ENCODE measurements at regions not wholly inside any gene's neighbourhood (a gene's known extent, or its start where the extent isn't known, plus 50 kb on each side); places are given as distances from the start of the nearest gene placed in this dataset.
"Not testable (repeated sequence)": the region's sequence is repeated elsewhere in the genome, so short reads cannot be mapped to it uniquely, and the experiment has no call there.

DNA sequence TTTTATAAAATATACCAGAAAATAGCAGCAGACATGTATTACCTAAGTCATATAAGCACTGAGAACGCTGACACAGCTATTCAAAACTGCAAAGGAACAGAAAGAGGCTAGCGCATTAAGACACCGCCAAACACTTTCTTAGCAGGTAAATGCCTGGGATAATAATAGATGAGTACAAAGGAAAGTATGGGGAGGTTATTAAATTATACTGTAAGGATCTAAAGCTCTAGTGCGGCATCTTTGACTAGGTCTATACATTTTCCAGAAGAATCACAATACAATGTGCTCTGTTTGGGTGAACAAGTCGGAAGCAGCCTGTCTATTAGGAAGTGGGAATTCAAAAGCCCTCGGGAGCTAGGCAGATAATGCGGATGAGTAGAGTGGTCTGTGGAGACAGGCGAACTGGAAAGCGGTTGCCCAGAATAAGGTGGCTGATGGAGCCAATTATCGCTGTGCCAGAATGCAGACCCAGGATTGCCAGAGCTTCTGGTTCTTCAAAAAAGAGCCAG is 443.6 kb upstream of the TENM3 start:
- no peak for FAIRE-seq
- no peak overlapping the region for H3K27ac ChIP-seq (ENCODE audit: low read depth in 2 of 2, low read length in 2 of 2)
- TF ChIP-seq, protein P1, sequence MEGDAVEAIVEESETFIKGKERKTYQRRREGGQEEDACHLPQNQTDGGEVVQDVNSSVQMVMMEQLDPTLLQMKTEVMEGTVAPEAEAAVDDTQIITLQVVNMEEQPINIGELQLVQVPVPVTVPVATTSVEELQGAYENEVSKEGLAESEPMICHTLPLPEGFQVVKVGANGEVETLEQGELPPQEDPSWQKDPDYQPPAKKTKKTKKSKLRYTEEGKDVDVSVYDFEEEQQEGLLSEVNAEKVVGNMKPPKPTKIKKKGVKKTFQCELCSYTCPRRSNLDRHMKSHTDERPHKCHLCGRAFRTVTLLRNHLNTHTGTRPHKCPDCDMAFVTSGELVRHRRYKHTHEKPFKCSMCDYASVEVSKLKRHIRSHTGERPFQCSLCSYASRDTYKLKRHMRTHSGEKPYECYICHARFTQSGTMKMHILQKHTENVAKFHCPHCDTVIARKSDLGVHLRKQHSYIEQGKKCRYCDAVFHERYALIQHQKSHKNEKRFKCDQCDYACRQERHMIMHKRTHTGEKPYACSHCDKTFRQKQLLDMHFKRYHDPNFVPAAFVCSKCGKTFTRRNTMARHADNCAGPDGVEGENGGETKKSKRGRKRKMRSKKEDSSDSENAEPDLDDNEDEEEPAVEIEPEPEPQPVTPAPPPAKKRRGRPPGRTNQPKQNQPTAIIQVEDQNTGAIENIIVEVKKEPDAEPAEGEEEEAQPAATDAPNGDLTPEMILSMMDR (IDR thresholded peaks at IDR 0.05; ENCODE audit: borderline replicate concordance, extremely low read depth, insufficient read depth), result no peak
- no peaks in the 10 kb centered on the region for H3K4me1 ChIP-seq (ENCODE audit: control insufficient read depth in 2 of 3, insufficient read depth in 2 of 3, low read depth in 1 of 3, low read length in 3 of 3)
- peaks cover 0 to 6% (median 0%) of the 10 kb centered on the region in 3 donors for H3K9me3 ChIP-seq (ENCODE audit: control insufficient read depth in 2 of 3, insufficient read depth in 1 of 3, low read length in 3 of 3)
- no peak overlapping the region for H3K9ac ChIP-seq (ENCODE audit: low read length in 3 of 3)
- intact Hi-C loops (cut with DNase I), result no loop called here
- no peaks in the 10 kb centered on the region for H3K36me3 ChIP-seq (ENCODE audit: control insufficient read depth in 2 of 3, insufficient read depth in 3 of 3, low read length in 3 of 3)
- no peaks in the 10 kb centered on the region for H3K27me3 ChIP-seq (ENCODE audit: control insufficient read depth, insufficient read depth, low read length)
- no peak overlapping the region for H3K4me3 ChIP-seq (ENCODE audit: low read length in 3 of 3)
- DNase-seq, result no peak

DNA sequence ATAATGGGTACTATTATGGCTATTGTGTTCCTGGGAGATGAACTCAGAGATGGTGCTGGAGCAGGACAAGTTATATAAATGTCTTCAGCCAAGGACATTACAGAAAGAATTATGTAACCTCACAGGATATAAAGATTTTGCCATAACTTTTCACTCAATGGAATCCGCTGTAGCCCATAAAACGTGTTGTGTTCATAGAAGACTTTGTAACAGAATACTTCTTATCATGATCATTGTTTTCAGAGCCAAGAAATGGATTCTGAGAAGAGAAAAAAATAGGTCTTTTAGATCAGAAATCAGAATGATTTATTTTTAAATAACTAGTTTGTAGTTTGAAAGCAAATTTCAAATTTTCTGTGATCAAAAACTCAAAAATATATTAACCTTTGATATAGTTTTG is 441.0 kb upstream of the TENM3 start:
- TF ChIP-seq, protein P1 (IDR thresholded peaks at IDR 0.05; ENCODE audit: borderline replicate concordance, extremely low read depth, insufficient read depth), result no peak
- Histone ChIP-seq H3K4me3 (ENCODE audit: low read length in 3 of 3) (no peak overlapping the region), H3K4me1 (ENCODE audit: control insufficient read depth in 2 of 3, insufficient read depth in 2 of 3, low read depth in 1 of 3, low read length in 3 of 3) (no peaks in the 10 kb centered on the region), H3K27me3 (ENCODE audit: control insufficient read depth, insufficient read depth, low read length) (no peaks in the 10 kb centered on the region), H3K27ac (ENCODE audit: low read depth in 2 of 2, low read length in 2 of 2) (no peak overlapping the region), H3K9ac (ENCODE audit: low read length in 3 of 3) (no peak overlapping the region), H3K36me3 (ENCODE audit: control insufficient read depth in 2 of 3, insufficient read depth in 3 of 3, low read length in 3 of 3) (no peaks in the 10 kb centered on the region), H3K9me3 (ENCODE audit: control insufficient read depth in 2 of 3, insufficient read depth in 1 of 3, low read length in 3 of 3) (no peaks in the 10 kb centered on the region)
- DNase-seq (no peak), FAIRE-seq (no peak)
- intact Hi-C loops (cut with DNase I), result no loop called here

DNA sequence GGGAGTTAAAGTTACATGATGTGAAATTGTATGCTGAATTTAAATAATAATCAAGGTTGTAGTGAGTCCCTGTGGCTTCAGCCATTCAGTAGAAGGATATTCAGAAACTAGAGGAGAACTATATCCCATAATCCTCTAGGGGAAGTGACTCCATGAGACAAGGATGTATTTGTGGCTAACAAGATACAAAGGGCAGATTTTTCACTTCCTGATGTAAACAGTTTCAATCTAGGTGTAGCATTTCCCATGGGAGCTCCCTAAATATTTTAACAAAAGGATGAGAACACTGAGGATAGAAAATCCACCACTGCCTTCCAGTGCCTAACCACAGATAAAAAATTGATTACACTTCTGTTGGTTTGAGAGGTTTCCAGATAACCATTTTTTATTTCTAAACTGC is 435.4 kb upstream of the TENM3 start:
- FAIRE-seq, result no peak
- Histone ChIP-seq H3K9me3 (ENCODE audit: control insufficient read depth in 2 of 3, insufficient read depth in 1 of 3, low read length in 3 of 3) (no peaks in the 10 kb centered on the region), H3K4me1 (ENCODE audit: control insufficient read depth in 2 of 3, insufficient read depth in 2 of 3, low read depth in 1 of 3, low read length in 3 of 3) (no peaks in the 10 kb centered on the region), H3K9ac (ENCODE audit: low read length in 3 of 3) (no peak overlapping the region), H3K4me3 (ENCODE audit: low read length in 3 of 3) (no peak overlapping the region), H3K27ac (ENCODE audit: low read depth in 2 of 2, low read length in 2 of 2) (no peak overlapping the region), H3K36me3 (ENCODE audit: control insufficient read depth in 2 of 3, insufficient read depth in 3 of 3, low read length in 3 of 3) (no peaks in the 10 kb centered on the region), H3K27me3 (ENCODE audit: control insufficient read depth, insufficient read depth, low read length) (no peaks in the 10 kb centered on the region)
- TF ChIP-seq, protein P1 (IDR thresholded peaks at IDR 0.05; ENCODE audit: borderline replicate concordance, extremely low read depth, insufficient read depth), result no peak
- intact Hi-C loops (cut with DNase I), result no loop called here
- no peak for DNase-seq

DNA sequence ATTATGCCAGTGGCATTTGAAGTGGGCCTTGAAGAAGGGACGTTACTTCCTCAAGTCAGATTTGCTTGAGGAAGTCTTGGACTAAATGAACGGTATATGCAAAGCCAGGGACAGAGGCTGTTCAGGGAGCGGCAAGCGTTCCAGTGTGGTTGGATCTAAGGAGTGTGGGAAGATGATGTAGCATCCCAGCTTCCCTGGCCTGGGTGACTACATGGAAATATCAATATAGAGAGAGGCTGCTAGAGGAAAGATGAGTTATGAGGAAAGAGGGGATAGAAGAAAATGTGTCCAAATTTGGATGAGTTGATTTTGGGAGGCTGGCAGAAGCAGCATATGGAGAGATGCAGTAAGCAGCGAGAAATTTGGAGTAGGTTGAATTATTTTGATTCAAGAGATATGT is 432.5 kb upstream of the TENM3 start:
- Histone ChIP-seq H3K4me1 (ENCODE audit: control insufficient read depth in 2 of 3, insufficient read depth in 2 of 3, low read depth in 1 of 3, low read length in 3 of 3) (no peaks in the 10 kb centered on the region), H3K9ac (ENCODE audit: low read length in 3 of 3) (no peak overlapping the region), H3K4me3 (ENCODE audit: low read length in 3 of 3) (no peak overlapping the region), H3K9me3 (ENCODE audit: control insufficient read depth in 2 of 3, insufficient read depth in 1 of 3, low read length in 3 of 3) (no peaks in the 10 kb centered on the region), H3K27me3 (ENCODE audit: control insufficient read depth, insufficient read depth, low read length) (no peaks in the 10 kb centered on the region), H3K27ac (ENCODE audit: low read depth in 2 of 2, low read length in 2 of 2) (no peak overlapping the region), H3K36me3 (ENCODE audit: control insufficient read depth in 2 of 3, insufficient read depth in 3 of 3, low read length in 3 of 3) (no peaks in the 10 kb centered on the region)
- TF ChIP-seq, protein P1 (IDR thresholded peaks at IDR 0.05; ENCODE audit: borderline replicate concordance, extremely low read depth, insufficient read depth), result no peak
- intact Hi-C loops (cut with DNase I), result no loop called here
- FAIRE-seq, result no peak
- no peak for DNase-seq

DNA sequence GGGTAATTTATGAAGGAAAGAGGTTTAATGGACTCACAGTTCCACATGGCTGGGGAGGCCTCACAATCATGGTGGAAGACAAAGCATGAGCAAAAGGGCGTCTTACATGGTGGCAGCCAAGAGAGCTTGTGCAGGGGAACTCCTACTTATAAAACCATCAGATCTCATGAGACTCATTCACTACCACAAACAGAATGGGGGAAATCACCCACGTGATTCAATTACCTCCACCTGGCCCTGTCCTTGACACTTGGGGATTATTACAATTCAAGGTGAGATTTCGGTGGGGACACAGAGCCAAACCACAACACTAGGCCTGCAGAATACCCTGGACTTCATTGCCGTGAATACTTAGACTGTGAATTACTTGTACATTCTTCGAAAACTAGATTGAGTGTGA is 431.7 kb upstream of the TENM3 start:
- H3K4me3 ChIP-seq (ENCODE audit: low read length in 3 of 3); H3K4me1 ChIP-seq (ENCODE audit: control insufficient read depth in 2 of 3, insufficient read depth in 2 of 3, low read depth in 1 of 3, low read length in 3 of 3); H3K27me3 ChIP-seq (ENCODE audit: control insufficient read depth, insufficient read depth, low read length); DNase-seq; H3K27ac ChIP-seq (ENCODE audit: low read depth in 2 of 2, low read length in 2 of 2); H3K36me3 ChIP-seq (ENCODE audit: control insufficient read depth in 2 of 3, insufficient read depth in 3 of 3, low read length in 3 of 3); FAIRE-seq; H3K9ac ChIP-seq (ENCODE audit: low read length in 3 of 3); intact Hi-C loops (cut with DNase I); H3K9me3 ChIP-seq (ENCODE audit: control insufficient read depth in 2 of 3, insufficient read depth in 1 of 3, low read length in 3 of 3): not testable (repeated sequence)

Data from kidney (tissue), 13 donors.